SIG-M5 (cell line): ENCODE measurements at regions not wholly inside any gene's neighbourhood (a gene's known extent, or its start where the extent isn't known, plus 50 kb on each side); places are given as distances from the start of the nearest gene placed in this dataset.
"Not testable (repeated sequence)": the region's sequence is repeated elsewhere in the genome, so short reads cannot be mapped to it uniquely, and the experiment has no call there.

ENCODE experiments used
- DNase-seq: peaks from one replicate; lab custom pipeline; 2025; lab: John Stamatoyannopoulos, UW

DNA sequence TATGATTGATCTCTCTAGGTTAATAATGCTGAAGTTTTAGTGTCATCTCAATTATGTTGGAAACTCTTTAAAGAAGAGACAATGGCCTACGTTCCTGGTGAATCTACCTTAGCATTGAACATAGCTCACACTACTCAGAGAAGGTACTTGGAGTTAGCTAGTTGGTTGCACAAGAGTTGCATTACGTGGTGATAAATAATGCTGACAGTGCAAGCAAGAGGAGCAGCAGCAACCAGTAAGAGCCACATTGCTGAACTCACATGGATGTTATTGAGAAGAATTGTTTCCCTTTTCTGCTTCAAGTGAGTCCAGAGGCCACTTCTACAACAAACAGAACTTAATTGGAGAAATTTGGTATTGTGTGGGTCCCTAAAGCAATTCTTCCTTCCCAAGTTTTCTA lies 737.1 kb downstream of the TDRD15 start:
- no peak for DNase-seq

DNA sequence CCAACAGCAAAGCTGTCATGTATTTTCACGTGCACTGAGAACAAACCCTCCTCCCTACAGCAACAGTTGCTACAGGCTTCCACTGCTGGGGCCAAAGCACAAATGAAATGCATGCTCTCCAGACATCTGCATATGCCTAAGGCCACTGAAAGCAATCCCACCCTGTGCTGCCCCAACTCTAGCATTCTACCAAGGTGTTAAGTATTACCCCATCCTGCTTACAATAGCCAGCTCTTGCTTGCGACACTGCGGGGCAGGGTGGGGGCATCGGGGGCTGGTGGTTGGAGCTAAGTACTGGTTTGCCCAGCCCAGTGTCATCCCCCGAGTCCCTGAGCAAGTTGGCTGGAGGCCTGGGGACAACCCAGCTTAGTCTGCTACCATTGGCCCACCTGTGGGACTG lies 742.5 kb downstream of the TDRD15 start:
- no peak for DNase-seq

DNA sequence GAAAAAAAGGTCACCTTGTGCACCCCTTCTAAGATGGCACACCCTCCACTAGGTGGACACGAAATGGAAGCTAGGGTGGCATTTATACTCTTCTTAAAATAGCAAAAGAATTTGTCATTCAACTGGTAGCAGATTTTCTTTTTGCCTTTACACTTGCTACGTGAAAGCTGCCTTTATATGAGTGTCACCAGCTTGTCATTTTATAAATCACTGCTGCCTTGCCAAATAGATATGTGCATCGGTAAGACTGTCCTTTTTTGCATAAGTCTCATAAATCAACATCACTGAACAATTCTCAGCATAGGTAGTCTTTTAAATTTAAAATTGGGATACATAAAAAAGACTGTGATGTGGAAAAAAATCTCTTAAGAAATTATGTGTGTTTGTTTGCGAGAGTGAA lies 764.1 kb downstream of the TDRD15 start:
- no peak for DNase-seq

DNA sequence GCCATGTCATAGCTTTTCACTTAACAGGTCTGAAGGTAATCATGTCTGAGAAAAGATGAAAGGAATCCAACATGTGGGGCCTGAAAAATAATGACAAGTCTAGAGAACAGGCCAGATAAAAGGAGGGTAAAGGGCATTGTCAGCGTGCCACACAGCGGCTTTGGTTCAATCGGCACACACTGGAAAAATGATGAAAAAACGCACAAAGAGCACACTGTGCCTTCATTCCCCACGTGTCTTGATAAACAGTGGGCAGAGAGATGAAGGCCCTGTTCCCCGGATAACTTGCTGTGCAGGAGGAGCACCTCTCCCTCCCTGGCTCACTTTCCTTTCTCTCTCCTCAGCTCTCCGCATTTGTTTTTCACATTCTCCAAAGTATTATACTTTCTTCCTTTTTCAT lies 766.3 kb downstream of the TDRD15 start:
- no peak for DNase-seq

DNA sequence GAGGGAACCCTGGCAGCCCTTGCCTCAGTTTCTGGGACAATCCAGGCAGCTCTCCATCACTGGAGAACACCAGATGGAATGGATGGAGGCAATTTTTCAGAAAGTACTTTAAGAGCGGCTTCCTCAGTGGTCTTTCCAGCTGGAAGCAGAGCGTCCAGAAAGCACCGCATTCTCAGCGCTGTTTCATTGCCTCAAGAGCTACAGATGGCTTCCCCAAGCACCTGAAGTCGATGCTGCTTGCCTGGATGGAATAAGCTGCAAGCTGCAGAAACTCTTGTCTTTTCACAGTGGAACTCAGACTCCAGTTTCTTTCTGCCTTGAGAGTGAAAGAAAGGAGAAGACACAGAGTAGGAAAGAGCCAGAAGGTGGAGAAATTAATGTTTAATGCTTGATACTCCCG lies 766.9 kb downstream of the TDRD15 start:
- DNase-seq = no peak

DNA sequence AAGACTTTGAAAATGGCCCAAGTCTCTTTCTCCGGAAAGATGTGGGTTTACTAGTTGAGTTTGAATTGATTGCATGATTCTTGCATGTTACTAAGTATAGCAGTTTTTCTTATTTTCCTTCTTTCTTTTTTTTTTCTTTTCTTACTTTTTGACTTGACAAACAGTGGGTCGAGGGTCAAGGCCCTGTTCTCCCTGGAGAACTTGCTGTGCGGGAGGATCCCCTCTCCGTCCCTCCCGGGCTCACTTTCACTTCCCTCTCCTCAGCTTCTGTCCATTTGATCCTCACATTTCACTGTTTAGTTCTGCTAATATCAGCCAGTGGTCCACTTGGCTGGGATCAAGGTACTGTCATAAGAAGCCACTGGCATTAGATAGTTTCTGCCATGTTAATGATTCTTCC lies 767.4 kb downstream of the TDRD15 start:
- DNase-seq = no peak

DNA sequence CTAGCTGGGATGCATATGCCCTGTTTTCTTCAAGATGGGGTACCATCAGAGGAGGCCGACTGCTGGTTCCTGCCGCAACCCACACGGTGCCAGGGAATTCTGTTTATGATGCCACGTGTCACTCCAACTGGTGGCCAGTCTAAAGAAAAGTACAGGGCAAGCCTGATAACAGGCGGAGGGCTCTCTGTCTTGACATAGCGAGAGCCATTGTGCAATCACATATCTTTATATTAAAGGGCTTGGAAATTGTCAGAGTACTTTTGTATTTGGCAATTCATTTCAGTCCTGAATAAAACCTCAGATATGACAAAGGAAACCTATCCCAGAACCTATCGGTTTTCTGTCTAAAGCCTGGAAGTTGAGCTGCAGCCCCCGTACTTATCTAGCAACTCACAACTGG lies 768.4 kb downstream of the TDRD15 start:
- DNase-seq = no peak

DNA sequence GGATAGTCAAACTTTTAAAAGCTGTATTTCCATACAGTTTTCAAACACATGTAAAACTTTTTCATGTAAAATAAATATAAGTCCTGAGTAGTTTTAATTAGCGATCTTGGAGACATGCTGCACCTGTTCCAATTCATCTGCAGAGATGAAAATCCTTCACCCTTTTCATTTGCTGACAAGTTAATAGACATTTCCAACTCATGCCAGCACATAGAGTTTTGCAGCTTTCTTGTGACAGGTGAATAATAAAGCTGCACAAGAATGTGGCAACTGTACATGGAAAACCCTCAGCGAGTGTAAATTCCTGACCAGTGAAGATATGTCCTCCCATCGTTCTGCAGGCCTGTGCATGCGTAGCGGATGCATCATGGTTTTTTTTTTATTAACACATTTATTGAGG lies 771.4 kb downstream of the TDRD15 start:
- DNase-seq = no peak

DNA sequence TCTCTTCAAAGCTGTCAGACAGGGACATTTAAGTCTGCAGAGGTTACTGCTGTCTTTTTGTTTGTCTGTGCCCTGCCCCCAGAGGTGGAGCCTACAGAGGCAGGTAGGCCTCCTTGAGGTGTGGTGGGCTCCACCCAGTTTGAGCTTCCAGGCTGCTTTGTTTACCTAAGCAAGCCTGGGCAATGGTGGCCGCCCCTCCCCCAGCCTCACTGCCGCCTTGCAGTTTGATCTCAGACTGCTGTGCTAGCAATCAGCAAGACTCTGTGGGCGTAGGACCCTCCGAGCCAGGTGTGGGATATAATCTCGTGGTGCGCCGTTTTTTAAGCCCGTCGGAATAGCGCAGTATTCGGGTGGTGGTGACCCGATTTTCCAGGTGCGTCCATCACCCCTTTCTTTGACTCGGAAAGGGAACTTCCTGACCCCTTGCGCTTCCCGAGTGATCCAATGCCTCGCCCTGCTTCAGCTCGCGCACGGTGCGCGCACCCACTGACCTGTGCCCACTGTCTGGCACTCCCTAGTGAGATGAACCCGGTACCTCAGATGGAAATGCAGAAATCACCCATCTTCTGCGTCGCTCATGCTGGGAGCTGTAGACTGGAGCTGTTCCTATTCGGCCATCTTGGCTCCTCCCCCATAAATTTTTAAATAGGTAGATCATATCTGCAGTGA lies 785.1 kb downstream of the TDRD15 start:
- not testable (repeated sequence) for DNase-seq

DNA sequence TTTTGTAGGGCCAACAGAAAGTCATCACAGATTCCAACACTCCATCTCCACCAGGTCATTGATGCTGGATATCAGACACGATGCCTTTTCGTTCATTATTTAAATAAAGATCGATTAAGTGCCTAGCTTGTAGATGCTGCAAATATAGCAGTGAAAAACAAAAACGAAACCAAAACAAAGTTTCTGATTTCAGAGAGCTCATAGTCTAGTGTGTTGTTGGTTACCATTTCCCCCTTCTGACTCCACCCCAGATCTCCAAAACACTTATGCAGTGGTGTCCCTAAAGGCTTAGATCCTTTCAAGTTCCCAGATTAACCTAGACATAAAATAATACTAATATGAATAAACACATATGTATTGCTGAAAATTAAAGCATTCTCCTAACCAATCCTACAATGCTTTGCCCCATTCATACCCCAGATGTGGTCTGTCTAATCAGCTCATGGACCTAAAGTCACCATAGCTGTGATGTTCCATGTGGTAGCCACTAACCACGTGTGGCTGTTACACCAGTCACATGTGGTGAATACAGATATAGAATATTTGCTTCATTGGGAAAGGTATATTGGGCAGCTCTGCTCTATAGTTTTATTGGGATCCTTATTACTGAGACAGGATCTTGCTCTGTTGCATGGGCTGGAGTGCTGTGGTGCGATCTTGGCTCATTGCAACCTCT lies 787.2 kb downstream of the TDRD15 start:
- DNase-seq = no peak

DNA sequence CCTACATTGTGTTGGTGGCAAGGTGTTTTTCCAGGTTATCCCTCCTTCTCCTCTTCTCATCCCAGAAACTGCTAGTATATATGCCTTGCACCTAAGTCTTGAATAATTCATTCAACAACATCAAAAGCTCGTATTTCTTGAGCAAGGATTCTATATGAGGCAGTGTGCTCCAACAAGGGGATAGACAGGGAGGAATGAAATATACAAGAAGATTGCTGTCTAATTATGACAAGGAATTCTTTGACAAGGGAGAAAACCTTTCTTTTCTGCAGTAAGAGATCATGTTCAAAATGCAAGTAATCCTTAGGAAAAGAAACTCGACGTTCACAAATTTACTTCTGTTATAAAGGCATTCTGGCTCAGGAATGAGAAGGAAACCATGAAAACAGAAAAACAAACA lies 788.6 kb downstream of the TDRD15 start:
- no peak for DNase-seq

DNA sequence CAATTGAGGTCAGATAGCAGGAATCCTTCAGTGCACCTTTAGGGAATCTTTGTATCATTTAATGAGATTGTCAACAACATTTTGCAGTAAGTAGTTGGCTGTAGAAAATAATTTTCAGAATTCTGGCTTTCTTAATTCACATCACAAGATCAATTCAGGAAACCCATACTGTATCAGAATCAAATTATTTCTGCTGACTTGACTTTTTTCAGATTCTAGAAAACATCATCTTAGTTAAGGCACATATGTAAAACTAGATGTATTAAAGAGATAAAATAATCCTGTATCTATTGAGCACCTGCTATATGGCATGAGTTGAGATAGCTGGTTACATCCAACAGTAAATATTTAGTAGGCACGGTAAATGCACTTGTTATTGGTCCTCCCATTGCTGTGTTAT lies 791.4 kb downstream of the TDRD15 start:
- no peak for DNase-seq

DNA sequence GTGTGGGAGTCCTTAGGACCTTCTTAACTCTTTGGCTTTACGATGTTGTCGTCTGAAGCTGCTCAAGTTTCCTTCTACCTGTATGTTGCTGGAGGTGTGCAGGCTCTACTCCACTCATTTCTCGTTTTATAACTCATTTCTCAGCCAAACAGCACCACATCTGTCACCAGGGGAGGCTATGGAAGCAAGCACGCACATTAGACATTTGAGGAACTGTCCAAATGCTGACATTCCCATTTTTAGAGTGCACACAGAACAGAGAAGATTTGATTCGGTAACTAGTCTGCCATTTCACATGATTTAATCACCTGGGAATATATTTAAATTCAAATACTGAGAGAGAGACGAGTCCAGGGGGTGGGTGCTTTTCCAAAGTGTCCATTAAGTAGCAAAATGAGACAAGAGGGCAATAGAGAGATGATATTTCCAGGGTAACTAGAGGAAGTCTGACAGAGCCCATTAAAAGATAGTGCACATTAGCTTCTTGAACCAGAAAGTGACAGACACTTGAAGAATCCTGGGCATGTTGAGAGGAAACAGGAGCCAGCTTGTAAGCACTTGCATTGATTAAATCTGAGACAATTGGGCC lies 793.3 kb downstream of the TDRD15 start:
- DNase-seq = no peak

DNA sequence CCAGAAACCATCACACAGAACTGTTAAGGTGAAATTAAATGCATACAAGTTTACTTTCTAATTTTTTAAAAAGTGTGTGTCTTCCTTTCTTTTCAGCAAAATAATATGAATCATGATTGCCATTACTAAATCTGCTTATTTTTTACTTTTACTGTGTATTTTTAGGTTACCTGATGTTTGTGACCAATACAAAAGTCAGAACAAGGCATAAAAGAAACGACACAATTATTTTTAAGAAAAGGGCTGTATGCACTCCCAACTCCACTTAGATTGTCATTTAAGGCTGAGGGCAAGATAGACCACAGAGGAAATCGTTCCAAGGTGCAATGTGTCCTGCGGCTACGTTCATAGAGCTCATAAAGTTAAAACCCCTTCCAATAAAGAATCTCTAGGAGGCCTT lies 797.0 kb downstream of the TDRD15 start:
- DNase-seq = no peak

DNA sequence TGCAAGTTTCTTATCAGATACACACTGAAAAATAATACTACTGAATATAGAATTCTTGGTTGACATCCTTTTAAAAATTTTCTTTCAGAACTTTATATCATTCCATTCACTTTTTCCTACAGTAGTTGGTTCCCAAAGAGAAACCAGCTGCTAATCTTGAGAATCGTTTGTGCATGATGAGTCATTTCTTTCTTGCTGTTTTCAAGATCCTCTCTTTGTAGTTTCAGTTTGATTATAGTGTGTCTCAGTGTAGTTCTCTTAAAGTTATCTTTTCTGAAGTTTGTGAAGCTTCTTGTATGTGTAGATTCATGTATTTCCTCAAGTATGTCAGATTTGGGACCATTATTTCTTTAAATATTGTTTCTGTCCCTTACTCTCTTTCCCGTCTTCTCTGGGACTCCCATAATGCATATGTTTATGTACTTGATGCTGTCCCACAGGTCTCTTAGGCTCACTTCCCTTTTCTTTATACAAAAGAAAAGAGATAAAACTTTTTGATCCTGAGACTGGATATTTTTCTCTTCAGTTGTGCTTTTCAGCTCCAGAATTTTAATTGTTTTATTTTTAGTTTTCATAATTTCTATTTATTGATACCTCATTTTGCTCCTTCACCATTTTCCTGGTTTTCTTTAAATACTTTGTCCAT lies 801.0 kb downstream of the TDRD15 start:
- DNase-seq = no peak

DNA sequence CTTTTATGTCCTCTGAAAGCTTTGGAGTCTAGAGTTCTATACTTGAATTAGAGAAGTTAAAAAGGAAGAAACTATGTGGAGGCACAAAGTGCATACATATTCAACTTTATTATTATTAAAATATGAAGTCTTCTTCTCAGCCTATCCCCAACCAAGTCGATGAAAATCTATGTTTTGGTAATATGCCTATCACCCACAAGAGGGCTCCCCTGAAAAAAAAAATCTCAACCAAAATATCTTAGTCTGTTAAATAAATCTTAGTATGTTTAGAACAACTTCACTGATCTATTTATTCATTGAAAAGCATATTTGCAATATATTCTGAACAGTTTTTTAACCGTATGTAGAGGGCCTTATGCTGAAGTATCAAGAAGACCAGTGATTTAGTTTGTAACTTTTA lies 804.5 kb downstream of the TDRD15 start:
- no peak for DNase-seq

DNA sequence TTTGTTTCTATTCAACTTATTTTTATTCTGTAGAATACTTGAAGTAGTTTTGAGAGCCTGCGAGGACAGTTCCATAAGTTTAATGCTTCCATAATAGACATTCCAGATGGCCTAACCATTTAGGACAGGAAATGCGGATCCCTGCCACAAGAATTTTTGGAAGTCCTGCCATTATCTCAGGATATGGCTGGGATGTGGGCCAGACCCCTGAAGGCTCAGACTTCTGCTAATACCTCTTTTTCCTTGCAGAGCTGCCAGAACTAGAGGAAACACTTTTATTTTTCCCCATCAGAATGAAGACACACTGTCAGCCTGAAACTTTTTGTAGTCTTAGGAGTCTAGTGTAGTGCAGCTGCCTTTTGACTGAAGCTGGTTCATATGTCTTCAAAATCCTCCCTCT lies 806.5 kb downstream of the TDRD15 start:
- no peak for DNase-seq

DNA sequence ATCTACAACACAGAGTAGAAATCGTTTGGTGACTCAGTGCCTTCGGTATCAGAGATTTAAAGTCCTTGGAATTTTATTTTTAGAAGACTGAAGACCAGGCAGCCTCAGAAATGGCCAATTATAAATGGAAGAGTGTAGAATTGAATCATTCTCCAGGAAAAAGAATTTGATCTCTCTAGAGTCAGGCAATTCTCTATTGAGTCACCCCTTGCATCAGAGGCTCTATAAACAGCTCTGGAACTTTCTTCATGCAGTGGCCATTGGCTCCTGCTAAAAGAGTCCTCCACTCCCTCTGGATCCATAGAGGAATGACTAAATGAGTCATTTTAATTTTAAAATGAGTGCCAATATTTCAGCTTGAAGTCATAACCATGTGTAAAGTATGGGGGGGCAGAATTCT lies 816.2 kb downstream of the TDRD15 start:
- no peak for DNase-seq

DNA sequence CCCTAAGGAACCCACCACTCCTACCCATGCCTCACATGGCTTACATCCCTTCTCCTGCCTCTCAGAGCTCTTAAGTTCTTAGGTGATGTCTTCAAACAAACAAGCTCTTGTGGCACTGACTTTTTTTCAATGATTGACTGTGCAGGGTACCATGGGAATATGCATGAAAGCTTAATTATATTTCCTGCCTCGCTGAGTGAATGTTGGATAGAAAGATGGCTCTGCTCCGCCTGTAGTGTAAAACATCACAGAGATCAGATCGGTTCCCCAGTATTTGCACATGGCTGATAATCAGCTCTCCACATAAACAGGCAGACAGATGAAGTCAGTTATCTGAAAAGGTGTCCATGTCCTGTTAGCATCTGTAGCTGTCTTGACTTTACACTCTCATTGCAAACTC lies 820.8 kb downstream of the TDRD15 start:
- no peak for DNase-seq

DNA sequence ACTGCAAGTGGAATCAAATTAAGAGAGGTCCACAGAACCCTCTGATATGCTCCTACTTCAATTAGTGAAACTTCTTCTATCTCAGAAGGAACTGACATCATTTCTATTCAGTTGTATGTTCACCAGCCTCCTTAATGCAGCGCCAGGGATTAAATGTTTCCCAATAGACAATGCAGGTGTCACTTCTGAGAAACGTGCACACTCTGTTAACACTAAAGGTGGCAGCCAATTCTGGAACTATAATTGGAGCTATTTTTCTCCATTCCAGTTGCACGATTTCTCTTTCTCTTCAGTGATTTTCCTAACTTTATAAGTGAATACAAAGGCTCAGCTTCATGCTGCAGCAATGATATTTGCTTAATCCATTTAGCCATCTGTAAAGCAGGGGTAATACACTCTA lies 821.9 kb downstream of the TDRD15 start:
- DNase-seq = no peak

DNA sequence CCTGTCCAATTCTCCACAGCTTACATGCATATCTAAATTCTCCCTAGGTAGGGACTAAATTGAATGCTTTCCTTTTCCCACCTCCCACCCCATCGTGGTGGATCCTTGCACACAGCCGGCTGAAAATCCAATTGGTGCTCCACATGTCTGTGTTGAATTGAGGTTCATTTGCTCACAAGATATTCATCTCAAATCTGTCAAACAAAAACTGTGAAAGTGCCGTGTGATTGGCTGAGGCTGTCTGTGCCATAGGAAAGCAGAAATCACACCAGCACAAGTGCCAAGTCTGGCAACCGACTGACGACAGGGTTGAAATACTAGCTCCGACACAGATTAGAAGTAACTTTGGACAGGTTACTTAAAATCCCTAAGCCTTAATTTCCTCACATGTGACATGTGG lies 823.3 kb downstream of the TDRD15 start:
- no peak for DNase-seq

DNA sequence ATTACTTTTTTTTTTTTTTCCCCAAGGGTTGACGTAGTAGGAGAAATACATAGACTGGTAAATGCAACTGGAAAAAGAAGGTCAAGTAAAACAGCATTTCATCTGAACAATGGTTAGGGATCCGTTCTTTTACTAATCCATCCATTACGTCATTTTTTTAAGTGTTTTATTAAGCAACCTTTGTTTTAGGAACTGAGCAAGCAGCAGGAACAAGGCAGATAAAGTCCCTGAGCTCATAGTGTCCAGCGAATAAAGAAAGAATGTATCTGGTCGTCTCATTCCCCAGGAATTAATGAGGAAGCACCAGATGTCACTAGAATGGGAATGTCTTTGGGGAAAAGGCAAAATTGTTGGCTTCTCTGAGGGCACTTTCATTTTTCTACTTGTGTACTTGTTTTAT lies 842.4 kb downstream of the TDRD15 start:
- DNase-seq = no peak

DNA sequence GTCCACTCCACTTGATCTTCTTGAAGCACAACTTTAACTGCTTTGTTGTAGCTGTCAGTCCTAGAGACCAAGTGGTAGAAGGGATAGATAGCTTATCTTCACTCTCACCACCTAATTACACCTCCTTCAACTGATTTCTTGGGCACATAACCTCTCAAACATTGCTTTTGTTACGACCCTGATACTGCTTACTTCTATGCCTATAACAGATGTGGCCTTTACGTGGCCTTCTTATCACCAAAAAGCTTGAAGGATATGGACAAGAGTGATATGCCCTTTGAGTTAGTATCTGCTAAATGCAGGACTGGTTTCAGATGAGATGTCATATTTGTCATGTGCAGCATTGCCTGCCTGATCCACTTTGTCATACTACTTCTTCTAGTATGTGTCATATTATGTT lies 847.2 kb downstream of the TDRD15 start:
- DNase-seq = no peak
